ENCODE measurements at regions not wholly inside any gene's neighbourhood (a gene's known extent, or its start where the extent isn't known, plus 50 kb on each side); places are given as distances from the start of the nearest gene placed in this dataset.
A peak's percentile ranks its signal among the peaks of the same experiment; 100 is the strongest.

GRCh38 chr7:45456747-45457524 is 117.2 kb upstream of the ADCY1 start:
- DNase-seq = peak; percentile 80

- no peak for DNase-seq
These were observed 116.6 kb upstream of the ADCY1 start for GRCh38 chr7:45457591-45457990.

- DNase-seq = no peak
These were observed 114.7 kb upstream of the ADCY1 start for GRCh38 chr7:45459476-45459875.

GRCh38 chr7:45460379-45460778 is 113.8 kb upstream of the ADCY1 start:
- DNase-seq = no peak

GRCh38 chr7:45461026-45461425 is 113.1 kb upstream of the ADCY1 start:
- DNase-seq = no peak

GRCh38 chr7:45469103-45469502 is 105.1 kb upstream of the ADCY1 start:
- peak; percentile 46 for DNase-seq

- DNase-seq = no peak
These were observed 104.1 kb upstream of the ADCY1 start for GRCh38 chr7:45470031-45470430.

GRCh38 chr7:45479781-45480180 is 94.4 kb upstream of the ADCY1 start:
- no peak for DNase-seq

GRCh38 chr7:45482451-45482850 is 91.7 kb upstream of the ADCY1 start:
- no peak for DNase-seq

- DNase-seq = no peak
These were observed 90.1 kb upstream of the ADCY1 start for GRCh38 chr7:45484094-45484493.

GRCh38 chr7:45486575-45486974 is 87.6 kb upstream of the ADCY1 start:
- DNase-seq = no peak

GRCh38 chr7:45494885-45495284 is 79.3 kb upstream of the ADCY1 start:
- no peak for DNase-seq

- DNase-seq = no peak
These were observed 78.5 kb upstream of the ADCY1 start for GRCh38 chr7:45495618-45496017.

GRCh38 chr7:45500257-45500656 is 73.9 kb upstream of the ADCY1 start:
- DNase-seq = no peak

- no peak for DNase-seq
These were observed 72.4 kb upstream of the ADCY1 start for GRCh38 chr7:45501791-45502190.

- DNase-seq = no peak
These were observed 68.1 kb upstream of the ADCY1 start for GRCh38 chr7:45506059-45506458.

GRCh38 chr7:45509222-45509621 is 64.9 kb upstream of the ADCY1 start:
- no peak for DNase-seq

- DNase-seq = no peak
These were observed 62.2 kb upstream of the ADCY1 start for GRCh38 chr7:45511721-45512597.

- DNase-seq = no peak
These were observed 59.2 kb upstream of the ADCY1 start for GRCh38 chr7:45514944-45515343.

- DNase-seq = no peak
These were observed 58.8 kb upstream of the ADCY1 start for GRCh38 chr7:45515346-45515745.
